Activated CD4-positive, alpha-beta memory T cell treated with anti-CD3 and anti-CD28 coated beads, Interleukin-2, amount 10 ng/mL, durations not matched to agents 7 days and 5 days (primary cell): ENCODE measurements at regions not wholly inside any gene's neighbourhood (a gene's known extent, or its start where the extent isn't known, plus 50 kb on each side); places are given as distances from the start of the nearest gene placed in this dataset.

ENCODE experiments used
- CTCF ChIA-PET: fragments of 350-600 bp; sonication (Branson Sonifier 250); formaldehyde crosslinking; loops from one replicate; lab custom pipeline; 2021; ENCODE audit warnings: antibody characterized with exemption, inconsistent platforms; lab: Charles Lee
- POLR2A ChIA-PET: fragments of 350-600 bp; sonication (Branson Sonifier 250); formaldehyde crosslinking; loops from one replicate; lab custom pipeline; 2021; ENCODE audit warnings: antibody characterized with exemption; lab: Charles Lee
- DNase-seq: peaks from one replicate; pipeline ENCODE4 v3.0.0-alpha.2; 2020
- H3K27ac Mint-ChIP-seq: one replicate; pipeline ENCODE4 v1.8.0; 2021; ENCODE audit warnings: mild to moderate bottlenecking, mixed read lengths
- H3K27me3 Mint-ChIP-seq: one replicate; pipeline ENCODE4 v1.8.0; 2021; ENCODE audit warnings: mixed read lengths
- H3K36me3 Mint-ChIP-seq: one replicate; pipeline ENCODE4 v1.8.0; 2021; ENCODE audit warnings: low read depth, mixed read lengths
- H3K4me1 Mint-ChIP-seq: one replicate; pipeline ENCODE4 v1.8.0; 2021; ENCODE audit warnings: mixed read lengths
- H3K4me3 Mint-ChIP-seq: one replicate; pipeline ENCODE4 v1.8.0; 2021; ENCODE audit warnings: mild to moderate bottlenecking, mixed read lengths
- H3K9me3 Mint-ChIP-seq: one replicate; pipeline ENCODE4 v1.8.0; 2021; ENCODE audit warnings: mixed read lengths

DNA sequence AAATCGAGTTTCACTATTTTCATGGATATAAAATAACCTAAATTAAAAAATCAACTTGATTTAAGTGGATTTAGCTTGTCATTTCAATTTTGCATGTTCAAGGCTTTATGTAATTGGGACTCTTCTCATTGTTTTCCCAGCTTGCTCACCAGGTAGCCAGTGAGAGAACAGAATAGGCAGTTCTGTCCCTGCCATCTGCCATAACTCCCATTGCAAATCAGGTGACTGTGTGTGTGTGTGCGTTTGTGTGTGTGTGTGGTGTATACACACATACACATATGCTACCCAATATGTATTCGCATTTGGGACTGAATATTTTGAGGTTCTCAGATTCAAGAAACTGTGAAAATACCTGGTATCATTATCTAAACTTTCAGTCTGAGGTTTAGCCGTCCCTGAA is 1069.8 kb downstream of the IGSF11 start:
- DNase-seq, result no peak
- ChIA-PET POLR2A (no interaction called here), CTCF (no interaction called here)
- Mint-ChIP-seq H3K36me3 (no peaks in the 10 kb centered on the region), H3K27ac (no peak overlapping the region), H3K4me1 (no peaks in the 10 kb centered on the region), H3K4me3 (no peak overlapping the region), H3K27me3 (no peaks in the 10 kb centered on the region), H3K9me3 (no peaks in the 10 kb centered on the region)

DNA sequence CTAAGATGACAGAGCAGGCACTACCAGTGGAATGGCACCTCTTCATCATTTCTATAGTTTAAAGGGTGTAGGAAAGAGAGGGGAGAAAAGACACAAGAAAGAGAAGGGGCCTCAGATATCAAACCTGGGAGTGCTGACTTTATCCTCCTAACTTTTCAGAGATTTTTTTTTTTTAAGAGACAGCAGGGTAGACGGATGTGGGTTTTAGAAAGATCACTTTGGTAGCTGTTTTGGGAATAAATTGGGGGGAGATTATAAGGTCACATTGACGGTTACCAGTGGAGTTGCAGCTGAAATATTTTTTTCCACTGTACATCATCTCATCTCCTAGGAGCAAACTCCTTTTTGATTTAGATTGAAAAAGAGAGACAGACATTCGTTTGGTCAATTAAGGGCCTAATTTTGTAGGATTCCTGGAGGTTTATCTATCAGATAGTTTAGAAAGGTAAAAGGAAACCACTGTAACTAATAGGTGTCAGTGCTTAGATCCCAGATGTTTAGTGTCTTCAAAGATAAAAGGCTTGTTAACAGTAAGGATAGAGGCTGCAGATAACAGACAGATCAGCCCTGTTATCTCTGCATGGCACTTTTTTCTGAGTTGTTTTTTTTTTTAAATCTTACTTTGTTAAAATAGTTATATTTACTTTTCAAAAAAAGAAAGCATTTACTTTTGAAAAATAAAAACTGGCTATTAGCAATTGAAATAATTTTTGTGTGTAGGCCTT is 1057.0 kb downstream of the IGSF11 start:
- Mint-ChIP-seq H3K27me3 (no peaks in the 10 kb centered on the region), H3K27ac (no peak overlapping the region), H3K36me3 (no peaks in the 10 kb centered on the region), H3K4me3 (no peak overlapping the region), H3K9me3 (no peaks in the 10 kb centered on the region), H3K4me1 (no peaks in the 10 kb centered on the region)
- ChIA-PET CTCF (no interaction called here), POLR2A (no interaction called here)
- DNase-seq, result no peak

DNA sequence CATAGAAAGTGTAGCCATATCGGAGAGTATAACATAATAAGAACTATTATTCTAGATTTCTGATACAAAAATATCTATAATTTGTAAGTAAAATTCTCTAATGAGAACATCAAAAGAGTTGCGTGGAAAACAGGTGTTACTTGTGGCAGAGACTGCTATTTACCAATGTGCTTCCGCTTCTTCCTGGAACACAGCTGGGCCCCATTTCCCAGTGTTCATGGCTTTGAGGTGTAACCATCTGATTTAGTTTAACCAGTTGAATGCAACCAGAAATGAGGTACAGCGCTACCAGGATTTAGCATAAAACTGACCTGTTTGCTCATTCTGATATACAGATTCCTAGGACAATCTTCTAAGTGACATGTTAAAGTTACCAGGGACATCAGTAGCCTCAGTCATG is 1055.2 kb downstream of the IGSF11 start:
- DNase-seq, result no peak
- Mint-ChIP-seq H3K27me3 (no peaks in the 10 kb centered on the region), H3K36me3 (no peaks in the 10 kb centered on the region), H3K4me3 (no peak overlapping the region), H3K27ac (no peak overlapping the region), H3K4me1 (no peaks in the 10 kb centered on the region), H3K9me3 (no peaks in the 10 kb centered on the region)
- ChIA-PET CTCF (no interaction called here), POLR2A (no interaction called here)

DNA sequence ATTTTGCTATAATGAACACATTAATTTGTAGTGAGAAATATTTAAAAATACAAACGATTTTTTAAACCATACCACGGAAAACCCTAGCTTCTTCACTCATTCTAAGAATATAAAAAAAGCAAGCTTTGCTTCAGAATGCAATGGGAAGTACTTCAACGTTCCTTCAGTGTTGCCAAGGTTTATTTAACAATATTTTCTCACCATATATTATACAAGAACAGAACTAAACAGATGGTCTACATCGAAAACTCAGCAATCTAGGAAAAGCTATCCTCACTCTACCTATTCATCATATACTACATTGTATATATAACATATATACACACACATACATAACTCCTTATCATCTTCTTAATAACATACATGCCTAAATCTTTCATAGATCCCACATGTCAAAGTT is 1047.4 kb downstream of the IGSF11 start:
- no peaks in the 10 kb centered on the region for H3K36me3 Mint-ChIP-seq
- ChIA-PET POLR2A (no interaction called here), CTCF (interaction anchor here (1.0 kb wide), 1 partner anchor 10 kb away, joined by 3 read pairs; no protein-coding TSS in a partner anchor)
- H3K4me1 Mint-ChIP-seq, result no peaks in the 10 kb centered on the region
- no peak overlapping the region for H3K27ac Mint-ChIP-seq
- H3K27me3 Mint-ChIP-seq, result no peaks in the 10 kb centered on the region
- H3K4me3 Mint-ChIP-seq, result no peak overlapping the region
- no peaks in the 10 kb centered on the region for H3K9me3 Mint-ChIP-seq
- DNase-seq, result no peak

DNA sequence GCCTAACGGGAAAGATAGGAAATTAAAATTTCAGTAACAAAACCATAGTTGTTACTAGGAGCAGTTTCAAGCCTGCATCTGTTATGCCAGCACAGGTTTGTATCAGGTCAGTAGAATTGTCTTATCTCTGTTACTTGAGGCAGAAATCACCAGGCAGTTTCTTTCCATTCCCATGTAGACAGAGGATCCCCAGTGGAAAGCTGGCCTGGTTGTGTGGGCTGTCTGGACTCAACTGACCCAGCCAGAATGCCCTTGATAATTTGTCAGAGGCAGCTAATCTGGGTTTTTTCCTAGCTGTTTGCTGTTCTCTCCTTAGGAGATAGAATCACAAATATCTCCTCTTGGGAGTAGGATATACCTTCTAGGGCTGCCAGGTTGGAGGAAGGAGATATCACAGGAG is 1044.7 kb downstream of the IGSF11 start:
- CTCF ChIA-PET, result no interaction called here
- no peak for DNase-seq
- POLR2A ChIA-PET, result no interaction called here
- Mint-ChIP-seq H3K4me3 (no peak overlapping the region), H3K36me3 (no peaks in the 10 kb centered on the region), H3K27me3 (no peaks in the 10 kb centered on the region), H3K9me3 (no peaks in the 10 kb centered on the region), H3K4me1 (no peaks in the 10 kb centered on the region), H3K27ac (no peak overlapping the region)

DNA sequence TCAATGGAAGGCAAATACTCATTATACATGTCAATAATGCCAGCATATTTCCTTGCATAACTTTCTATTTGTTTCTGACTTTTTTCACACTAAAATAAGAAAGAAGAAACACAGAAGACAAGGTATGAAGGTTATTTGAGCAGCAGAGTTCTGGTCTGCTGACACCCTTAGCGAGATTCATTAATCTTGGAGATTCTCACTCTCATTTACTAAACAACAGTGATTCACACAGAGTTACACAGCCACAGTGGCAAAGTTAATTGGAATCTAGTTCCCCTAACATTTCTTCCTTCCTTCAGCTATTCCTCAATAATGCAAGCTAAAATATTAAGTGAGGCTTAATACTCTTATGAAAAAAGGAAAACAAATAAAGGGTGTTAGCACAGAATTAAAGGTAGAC is 1044.0 kb downstream of the IGSF11 start:
- no peaks in the 10 kb centered on the region for H3K4me1 Mint-ChIP-seq
- no peak for DNase-seq

DNA sequence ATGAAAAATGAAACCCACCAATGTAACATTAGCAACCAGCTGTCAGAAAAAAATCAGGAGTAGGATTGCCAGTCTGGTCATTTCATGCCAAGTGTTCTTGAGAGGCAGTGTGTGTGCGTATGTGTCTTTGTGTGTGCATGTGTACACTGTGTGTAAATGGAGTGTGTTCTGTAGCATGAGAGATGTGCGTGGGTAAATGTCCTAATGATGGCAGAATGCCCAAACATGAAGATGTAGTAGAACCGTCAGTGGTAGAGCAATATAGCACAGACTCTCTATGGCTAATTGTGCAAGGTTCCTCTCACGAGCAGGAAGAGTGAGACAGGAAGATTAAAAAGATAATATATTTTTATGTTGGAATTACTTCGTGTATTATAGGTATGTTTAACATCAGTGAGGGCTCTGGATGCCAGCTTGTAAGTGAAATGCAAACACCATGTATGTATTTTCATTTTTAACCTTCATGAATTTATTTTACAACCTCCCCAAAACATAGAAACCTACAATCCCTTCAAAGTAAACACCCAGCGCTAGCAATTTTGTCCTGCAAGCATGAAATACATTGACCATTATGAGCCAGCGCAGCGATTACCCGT is 1038.7 kb downstream of the IGSF11 start:
- no peaks in the 10 kb centered on the region for H3K36me3 Mint-ChIP-seq
- H3K4me3 Mint-ChIP-seq, result no peak overlapping the region
- H3K27ac Mint-ChIP-seq, result no peak overlapping the region
- CTCF ChIA-PET, result no interaction called here
- H3K9me3 Mint-ChIP-seq, result no peaks in the 10 kb centered on the region
- POLR2A ChIA-PET, result no interaction called here
- DNase-seq, result no peak
- no peaks in the 10 kb centered on the region for H3K4me1 Mint-ChIP-seq
- no peaks in the 10 kb centered on the region for H3K27me3 Mint-ChIP-seq

More for the DNA sequence above, 1044.0 kb downstream of the IGSF11 start:
- POLR2A ChIA-PET, result no interaction called here
- Mint-ChIP-seq H3K9me3 (no peaks in the 10 kb centered on the region), H3K4me3 (no peak overlapping the region), H3K27ac (no peak overlapping the region), H3K36me3 (no peaks in the 10 kb centered on the region), H3K27me3 (no peaks in the 10 kb centered on the region)
- CTCF ChIA-PET, result no interaction called here

DNA sequence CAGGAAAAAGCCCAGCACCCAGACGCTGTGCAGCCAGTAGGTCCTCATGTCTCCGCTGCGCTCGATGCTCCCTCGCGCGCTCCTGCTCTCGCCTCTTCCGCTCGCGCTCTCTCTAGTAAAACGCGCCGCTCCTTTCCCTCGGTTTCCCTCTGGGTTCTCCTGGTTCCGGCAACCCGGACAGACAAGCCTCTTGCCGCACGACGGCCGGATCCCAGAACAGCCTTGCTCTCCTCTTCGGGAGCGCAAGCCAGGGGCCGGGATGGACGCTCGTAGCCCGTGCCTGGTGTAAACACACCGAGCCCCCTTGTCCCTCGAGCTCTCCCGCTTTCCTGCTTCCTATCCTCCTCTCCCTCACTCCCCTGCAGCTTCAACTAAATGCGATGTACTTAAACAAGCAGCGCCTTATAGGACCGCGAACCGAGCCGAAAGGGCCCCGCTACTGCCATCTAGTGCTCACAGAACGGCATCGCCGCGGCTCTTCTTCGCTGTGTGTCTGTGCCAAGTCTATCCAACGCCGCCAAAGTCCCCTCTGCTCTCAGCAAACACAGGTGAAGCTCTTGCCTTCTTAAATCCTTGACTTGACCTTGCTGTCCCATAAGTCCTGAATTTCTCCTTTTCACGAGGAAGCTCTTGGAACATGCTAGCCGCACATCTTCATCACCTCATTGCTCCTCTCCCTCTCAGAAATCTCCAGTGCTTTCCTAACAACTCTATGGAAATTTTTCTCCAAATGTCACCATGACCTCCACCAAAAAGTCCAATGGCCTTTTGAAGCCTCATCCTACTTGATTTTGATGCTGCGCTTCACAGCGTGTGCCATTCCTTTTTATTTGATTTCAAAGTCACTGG is 1037.2 kb downstream of the IGSF11 start:
- Mint-ChIP-seq H3K36me3 (no peaks in the 10 kb centered on the region), H3K27ac (no peak overlapping the region), H3K27me3 (no peaks in the 10 kb centered on the region), H3K4me1 (no peaks in the 10 kb centered on the region), H3K4me3 (no peak overlapping the region), H3K9me3 (no peaks in the 10 kb centered on the region)
- CTCF ChIA-PET, result interaction anchor here (0.6 to 1.5 kb wide), 6 partner anchors 9 to 1399 kb away, joined by 3 to 6 read pairs (median 4); no protein-coding TSS in a partner anchor
- POLR2A ChIA-PET, result no interaction called here
- peak; percentile 52 for DNase-seq

DNA sequence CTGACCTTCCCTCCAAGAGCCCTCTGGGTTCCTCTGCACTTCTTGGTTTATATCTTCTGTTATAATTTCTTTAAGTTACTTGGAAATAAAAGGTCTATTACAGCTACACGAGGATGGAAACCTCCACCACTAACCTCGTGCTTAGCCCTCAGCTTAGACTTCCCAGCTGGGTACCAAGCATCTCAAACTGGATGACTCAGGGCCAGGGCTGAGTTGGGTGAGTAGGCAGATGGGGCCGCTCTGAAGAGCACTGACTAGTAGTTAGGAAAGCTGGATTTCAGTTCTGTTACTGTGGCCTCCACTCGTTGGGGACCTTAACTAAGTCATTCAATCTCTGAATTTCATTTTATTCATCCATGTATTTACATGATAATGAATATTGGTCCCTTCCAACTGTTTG is 1036.6 kb downstream of the IGSF11 start:
- no peak overlapping the region for H3K27ac Mint-ChIP-seq
- DNase-seq, result no peak
- H3K27me3 Mint-ChIP-seq, result no peaks in the 10 kb centered on the region
- no peak overlapping the region for H3K4me3 Mint-ChIP-seq
- no peaks in the 10 kb centered on the region for H3K4me1 Mint-ChIP-seq
- no peaks in the 10 kb centered on the region for H3K36me3 Mint-ChIP-seq
- POLR2A ChIA-PET, result no interaction called here
- H3K9me3 Mint-ChIP-seq, result no peaks in the 10 kb centered on the region
- CTCF ChIA-PET, result interaction anchor here (0.8 to 1.5 kb wide), 4 partner anchors 10 to 1227 kb away, joined by 4 to 6 read pairs (median 4); no protein-coding TSS in a partner anchor

DNA sequence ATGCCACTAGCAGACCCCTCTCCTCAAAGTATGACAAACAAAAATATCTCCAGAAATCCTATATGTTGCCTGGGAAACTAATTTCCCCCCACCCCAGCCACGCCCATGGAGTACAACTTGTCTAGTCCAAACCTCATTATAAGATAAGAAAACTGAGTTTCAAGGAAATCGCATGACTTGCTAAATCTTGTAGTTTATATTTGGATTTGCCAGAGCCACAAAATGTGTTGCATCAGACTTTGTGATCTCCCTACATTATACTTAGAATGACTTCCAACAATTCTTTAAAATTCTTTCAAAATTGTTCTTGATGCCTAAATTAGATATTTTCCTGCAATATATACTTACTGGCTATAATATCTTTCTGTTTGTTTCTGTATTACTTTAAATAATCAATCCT is 1034.4 kb downstream of the IGSF11 start:
- H3K4me3 Mint-ChIP-seq, result no peak overlapping the region
- no peaks in the 10 kb centered on the region for H3K9me3 Mint-ChIP-seq
- H3K36me3 Mint-ChIP-seq, result no peaks in the 10 kb centered on the region
- POLR2A ChIA-PET, result no interaction called here
- CTCF ChIA-PET, result no interaction called here
- H3K4me1 Mint-ChIP-seq, result no peaks in the 10 kb centered on the region
- H3K27me3 Mint-ChIP-seq, result no peaks in the 10 kb centered on the region
- no peak overlapping the region for H3K27ac Mint-ChIP-seq
- no peak for DNase-seq

DNA sequence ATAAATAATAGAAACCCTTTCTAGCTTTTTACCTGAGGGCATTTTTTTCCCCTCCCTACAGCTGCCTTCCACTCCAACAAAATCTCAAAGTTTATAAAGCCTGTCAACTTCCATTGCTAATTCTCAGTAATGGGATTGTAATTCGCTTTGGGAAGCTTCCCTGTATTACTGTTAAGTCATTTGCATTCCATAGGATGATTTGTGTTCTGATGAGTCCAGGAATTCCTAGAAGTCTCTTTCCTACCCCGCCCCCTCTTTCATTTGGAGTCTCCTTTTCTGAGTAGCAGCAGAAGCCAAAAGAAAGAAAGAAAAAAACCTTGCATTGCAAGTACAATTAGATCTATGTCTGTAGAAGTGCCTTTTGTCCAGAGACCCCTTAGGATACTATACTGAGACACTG is 1033.3 kb downstream of the IGSF11 start:
- ChIA-PET CTCF (interaction anchor here (1.5 kb wide), 1 partner anchor 23 kb away, joined by 3 read pairs; no protein-coding TSS in a partner anchor), POLR2A (no interaction called here)
- Mint-ChIP-seq H3K4me1 (no peaks in the 10 kb centered on the region), H3K9me3 (no peaks in the 10 kb centered on the region), H3K4me3 (no peak overlapping the region), H3K27ac (no peak overlapping the region), H3K36me3 (no peaks in the 10 kb centered on the region), H3K27me3 (no peaks in the 10 kb centered on the region)
- no peak for DNase-seq

DNA sequence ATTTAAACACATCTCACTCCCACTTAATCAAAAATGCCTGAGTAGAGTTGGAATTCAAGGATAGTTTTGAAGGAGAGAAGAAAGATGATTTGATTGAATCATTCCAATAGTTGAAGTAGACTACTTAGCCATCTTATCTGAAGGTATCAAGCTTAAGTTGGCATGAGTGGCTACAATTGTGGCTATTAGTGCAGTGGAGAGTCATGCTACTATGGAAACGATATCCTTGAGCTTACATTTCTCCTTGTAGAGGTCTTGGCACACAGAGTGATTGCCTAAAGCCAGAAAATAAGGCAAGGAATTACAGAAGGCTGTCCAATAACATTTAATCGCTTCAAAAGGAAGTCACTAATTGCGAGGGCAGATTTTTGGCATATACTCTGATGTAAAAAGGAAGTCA is 1022.7 kb downstream of the IGSF11 start:
- Mint-ChIP-seq H3K9me3 (peaks cover 9% of the 10 kb centered on the region), H3K36me3 (no peaks in the 10 kb centered on the region), H3K4me3 (no peak overlapping the region), H3K4me1 (no peaks in the 10 kb centered on the region), H3K27ac (no peak overlapping the region), H3K27me3 (no peaks in the 10 kb centered on the region)
- CTCF ChIA-PET, result interaction anchor here (1.6 kb wide), 1 partner anchor 14 kb away, joined by 4 read pairs; no protein-coding TSS in a partner anchor
- POLR2A ChIA-PET, result no interaction called here
- no peak for DNase-seq

DNA sequence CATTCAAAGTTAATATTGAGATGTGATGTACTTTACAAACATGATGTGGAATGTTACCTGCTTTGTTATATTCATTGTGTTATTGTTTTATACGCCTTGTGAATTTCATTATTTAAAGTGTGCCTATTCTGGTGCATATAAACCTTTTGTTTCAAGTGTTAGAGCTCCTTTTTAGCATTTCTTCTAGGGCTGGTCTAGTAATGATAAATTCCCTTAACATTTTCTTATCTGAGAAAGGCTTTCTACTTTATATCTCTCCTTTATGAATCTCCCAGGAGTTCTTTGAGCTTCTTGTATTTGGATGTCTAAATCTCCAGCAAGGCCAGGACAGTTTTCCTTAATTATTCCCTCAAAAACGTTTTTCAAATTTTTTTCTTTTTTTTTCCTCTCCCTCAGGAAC is 1005.6 kb downstream of the IGSF11 start:
- H3K9me3 Mint-ChIP-seq, result peaks cover 37% of the 10 kb centered on the region

More for the DNA sequence above, 1005.6 kb downstream of the IGSF11 start:
- Mint-ChIP-seq H3K27me3 (no peaks in the 10 kb centered on the region), H3K4me1 (no peaks in the 10 kb centered on the region), H3K36me3 (no peaks in the 10 kb centered on the region), H3K27ac (no peak overlapping the region), H3K4me3 (no peak overlapping the region)
- POLR2A ChIA-PET, result no interaction called here
- CTCF ChIA-PET, result no interaction called here
- no peak for DNase-seq
